HG03135 (cell line): ENCODE measurements at regions not wholly inside any gene's neighbourhood (a gene's known extent, or its start where the extent isn't known, plus 50 kb on each side); places are given as distances from the start of the nearest gene placed in this dataset.

Source experiments
- ATAC-seq: cut with Tn5 transposase; IDR thresholded peaks from one replicate; pipeline ENCODE4 v1.9.1; 2021; ENCODE audit warnings: mild to moderate bottlenecking, moderate library complexity; ENCODE audit not compliant: unreplicated experiment

DNA sequence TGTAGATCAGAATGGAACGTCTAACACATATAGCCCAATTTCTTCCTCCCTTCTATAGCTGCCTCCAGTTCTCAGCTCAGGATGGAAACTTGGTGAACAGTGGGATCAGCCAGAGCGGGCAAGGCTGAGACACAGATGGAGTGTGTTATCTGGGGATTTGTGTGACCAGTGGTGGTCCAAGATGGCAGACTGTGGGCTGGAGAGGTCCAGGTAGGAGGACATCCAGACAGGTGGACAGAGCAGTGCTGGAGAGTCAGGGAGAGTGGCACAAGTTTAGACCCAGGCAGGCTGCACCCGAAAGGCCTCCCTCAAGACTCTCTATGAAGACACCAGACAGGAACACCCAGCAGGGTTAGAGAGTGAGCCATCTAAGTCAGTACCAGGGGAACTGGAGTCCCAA is 116.1 kb upstream of the CPSF6 start:
- ATAC-seq, result no peak

DNA sequence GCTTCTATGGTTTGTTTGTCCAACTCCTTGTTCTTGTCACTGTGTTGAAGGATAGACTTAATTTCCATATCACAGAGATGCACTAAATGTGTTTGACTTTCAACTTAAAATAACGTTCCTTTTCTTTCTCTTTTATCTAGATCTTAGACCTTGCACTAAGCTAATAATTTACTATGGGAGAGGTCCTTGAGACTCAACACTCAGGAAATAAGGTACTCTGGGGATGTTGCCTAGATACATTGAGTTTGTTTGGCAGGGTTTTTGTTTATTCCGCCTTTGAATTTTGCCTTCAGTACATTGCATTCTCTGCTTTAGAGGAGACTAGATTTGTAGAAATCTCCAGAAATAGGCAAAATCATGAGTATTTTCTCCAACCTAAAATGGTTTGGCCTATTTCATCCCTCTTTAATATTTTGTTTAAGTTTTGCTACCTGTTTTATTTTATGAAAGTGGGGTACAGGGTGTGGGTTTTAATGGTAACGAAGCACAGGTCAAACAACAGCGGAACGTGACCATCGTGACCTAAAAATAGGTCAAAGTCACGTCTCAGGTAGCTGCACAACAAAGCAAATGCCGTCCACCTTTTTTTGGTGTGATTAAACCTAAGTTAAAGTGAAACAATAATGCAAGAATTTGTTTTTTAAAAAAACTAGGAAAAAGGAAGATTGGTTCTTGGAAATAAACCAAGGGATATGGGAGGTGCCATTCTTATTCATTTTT is 115.3 kb upstream of the CPSF6 start:
- ATAC-seq, result no peak

DNA sequence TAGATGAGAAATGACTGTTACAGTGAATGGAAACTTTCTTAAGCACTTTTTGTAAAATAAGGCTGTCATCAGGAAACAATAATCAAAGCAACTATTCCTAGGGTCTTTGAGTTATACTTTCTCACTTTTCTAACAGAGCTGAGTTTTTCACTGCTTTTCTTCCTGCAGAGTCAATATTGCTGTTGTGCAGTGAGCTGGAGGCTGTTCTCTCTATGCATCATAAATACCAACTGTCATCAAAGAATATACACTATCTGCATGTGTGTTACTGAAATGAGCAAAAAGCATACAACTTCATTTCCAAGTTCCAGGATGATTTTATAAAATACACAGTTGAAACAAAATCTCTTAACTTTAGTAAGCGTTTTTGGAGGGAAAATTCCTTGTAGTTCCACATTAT is 110.4 kb upstream of the CPSF6 start:
- no peak for ATAC-seq

DNA sequence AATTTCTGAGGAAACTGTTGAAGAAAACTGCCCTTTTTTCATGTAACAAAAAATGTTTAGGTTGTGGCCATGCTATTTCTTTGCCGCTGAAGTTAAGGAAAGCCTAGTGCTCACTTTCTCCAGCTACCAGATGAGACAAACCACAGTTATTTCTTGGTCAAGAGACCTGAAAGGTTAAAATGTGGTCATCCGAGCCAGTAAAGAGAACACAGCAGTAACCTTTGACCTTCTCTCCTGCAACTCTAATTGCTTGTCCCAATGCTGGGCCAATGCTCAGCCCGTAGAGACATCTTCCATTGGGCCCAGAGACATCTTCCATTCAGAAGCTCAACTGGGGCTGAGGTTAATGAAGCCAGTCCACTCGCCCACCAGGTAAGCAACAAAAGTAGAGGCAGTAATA is 109.8 kb upstream of the CPSF6 start:
- ATAC-seq, result no peak

DNA sequence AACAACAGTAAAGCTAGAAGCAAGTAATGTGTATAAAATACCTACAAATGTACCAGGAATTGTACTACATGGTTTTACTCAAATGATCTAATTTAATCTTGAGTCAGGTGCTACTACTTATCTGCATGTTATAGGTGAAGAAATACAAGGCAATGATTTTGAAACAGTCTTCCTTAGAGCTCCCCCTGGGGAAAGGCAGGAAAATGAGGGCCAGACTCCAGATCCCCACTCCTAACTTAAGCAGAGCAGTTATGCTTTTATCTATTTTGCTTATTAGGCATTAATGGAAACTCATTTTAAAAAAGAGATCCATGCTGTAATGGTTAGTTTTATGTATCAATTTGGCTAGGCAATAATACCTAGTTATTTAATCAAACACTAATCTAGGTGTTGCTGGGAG is 109.3 kb upstream of the CPSF6 start:
- no peak for ATAC-seq

DNA sequence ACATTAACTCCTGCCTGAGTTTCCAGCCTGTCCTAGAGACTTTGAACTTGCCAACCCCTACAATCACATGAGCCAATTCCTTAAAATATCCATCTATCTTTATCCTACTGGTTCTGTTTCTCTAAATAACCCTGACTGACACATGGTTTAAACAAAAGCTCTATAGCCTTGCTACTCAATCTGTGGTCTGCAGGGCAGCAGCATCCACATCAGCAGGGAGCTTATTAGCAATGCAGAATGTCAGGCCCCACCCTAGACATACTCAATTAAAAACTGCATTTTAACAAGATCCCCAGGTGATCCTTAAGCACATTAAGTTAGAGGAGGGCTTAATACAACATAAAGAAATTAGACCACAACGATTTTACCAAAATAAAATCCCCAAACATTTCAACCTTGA is 108.3 kb upstream of the CPSF6 start:
- no peak for ATAC-seq

DNA sequence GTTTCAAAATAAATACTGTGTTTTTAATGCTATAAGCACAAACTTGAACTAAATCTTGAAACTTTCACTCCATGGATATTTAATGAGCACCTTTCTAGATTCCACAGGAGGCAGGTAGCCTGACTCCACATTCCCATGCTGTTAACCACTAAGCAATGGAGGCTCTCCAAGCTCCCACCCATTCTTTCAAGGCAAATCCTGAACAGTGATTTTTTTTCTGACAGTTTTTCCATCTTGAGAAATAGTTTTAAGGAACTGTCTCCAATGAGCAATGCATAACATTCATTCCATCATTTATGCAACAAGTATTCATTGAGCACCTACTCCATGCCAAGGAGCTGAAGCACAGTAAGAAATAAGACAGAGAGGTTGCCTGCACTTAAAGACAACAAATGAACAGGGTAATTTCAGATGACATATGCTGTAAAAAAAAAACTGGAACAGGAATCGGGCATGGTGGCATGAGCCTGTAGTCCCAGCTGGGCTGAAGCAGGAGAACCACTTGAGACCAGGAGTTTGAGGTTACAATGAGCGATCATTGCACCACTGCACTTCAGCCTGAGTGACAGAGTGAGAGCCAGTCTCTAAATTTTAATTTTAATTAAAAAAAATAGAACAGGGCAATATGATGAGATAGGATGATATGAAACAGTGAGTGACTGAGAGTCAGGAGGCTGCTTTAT is 102.3 kb upstream of the CPSF6 start:
- ATAC-seq, result no peak

DNA sequence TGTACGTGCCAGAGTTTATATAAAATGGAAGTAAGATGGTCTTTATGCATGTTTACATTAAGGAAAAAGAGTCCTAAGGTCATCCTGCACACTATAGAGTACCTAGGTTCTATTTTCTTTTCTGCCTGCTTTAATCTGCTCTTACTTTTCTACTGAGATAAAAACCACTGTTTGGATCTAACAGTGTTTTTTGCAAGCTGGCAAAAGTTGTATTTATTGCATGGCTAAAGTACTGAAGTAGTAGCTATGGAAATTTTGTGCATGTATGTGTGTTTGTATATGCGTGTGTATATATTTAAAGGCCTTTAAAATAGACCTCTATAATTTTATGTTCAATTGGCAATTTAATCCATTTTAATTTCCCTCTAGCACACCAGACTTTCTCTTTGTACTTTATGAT is 98.3 kb upstream of the CPSF6 start:
- ATAC-seq, result no peak

DNA sequence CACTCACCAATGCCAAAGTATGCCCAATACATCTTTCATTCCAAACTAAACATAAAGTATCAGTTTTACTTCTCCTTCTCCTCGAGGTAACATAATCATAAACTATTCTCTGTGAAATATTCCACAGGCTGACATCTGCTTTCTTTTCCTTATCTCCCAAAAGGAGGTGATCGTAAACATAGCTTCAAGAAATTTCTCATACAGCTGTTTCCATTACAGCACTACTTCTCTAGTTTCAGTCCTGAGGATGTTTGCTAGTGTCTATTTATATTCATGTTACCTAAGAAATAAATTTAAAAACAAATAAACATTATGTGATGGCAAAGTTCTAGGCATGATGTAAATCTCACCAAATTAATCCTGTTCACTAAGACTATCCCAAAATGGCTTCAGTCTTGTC is 90.1 kb upstream of the CPSF6 start:
- ATAC-seq, result no peak

DNA sequence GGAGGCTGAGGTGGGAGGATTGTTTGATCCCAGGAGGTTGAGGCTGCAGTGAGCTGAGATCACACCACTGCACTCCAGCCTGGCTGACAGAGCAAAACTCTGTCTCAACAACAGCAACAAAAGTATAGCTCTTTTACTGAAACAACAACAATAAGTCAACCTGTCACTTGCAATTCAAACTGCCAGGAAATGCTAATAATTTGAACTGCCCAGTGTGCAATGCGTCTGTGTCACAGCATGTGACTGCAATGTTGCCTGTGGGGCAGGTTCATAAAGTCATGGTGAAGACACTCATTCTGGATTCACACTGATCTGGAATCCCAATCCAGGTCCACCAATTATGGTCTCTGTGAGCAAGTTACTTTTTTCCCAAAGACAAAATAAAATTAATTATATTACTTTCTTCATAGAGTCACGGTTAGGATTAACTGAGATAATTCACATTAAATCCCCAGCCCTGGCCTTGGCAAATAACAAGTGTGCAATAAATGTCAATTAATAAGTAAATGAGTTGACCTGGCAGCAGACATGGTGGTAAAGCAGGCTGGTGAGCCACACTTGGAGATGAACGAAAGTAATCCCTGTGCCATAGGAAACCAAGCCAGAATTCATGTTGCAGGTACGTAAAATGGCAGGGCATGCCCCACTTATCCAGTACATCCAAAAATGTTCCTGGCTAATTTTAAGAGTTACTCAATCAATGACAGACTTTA is 89.1 kb upstream of the CPSF6 start:
- no peak for ATAC-seq

DNA sequence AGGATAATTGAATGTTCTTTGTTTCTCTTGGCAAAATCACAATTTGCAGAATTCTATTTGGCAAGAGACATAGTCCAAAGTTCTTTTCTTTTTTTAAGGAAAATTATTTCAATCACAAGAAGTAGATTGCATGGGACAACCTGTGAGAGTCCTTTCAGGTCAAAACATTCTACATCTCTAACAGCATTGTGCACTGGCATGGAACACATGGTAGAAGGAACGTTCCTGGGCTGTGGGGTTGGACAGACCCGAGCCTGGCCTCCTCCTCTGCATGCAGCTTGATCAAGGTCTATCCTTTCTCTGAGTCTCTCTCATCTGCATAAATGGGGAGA is 88.6 kb upstream of the CPSF6 start:
- ATAC-seq, result no peak

DNA sequence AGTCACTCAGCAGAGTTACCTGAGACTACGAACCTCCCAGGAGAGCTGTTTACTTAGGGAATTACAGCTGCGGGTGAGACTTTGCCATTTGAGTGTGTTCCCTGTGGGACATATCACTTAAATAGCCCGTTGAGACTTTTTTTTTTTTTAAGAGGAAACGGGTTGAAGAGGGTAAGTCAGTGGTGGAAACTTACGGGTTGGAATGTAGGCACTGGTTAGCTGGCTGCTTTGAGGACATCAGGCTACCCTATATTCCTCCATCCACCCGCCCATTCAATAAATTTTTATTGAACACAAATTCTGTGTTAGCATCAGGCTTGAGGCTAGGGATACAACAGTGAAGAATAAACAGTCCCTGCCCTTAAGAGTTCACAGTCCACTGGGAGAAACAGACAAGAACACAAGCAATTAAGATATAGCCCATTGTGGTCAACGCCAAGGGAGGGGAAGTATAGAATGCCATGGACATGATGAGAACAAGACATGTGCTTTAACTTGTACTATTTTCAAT is 88.1 kb upstream of the CPSF6 start:
- no peak for ATAC-seq

DNA sequence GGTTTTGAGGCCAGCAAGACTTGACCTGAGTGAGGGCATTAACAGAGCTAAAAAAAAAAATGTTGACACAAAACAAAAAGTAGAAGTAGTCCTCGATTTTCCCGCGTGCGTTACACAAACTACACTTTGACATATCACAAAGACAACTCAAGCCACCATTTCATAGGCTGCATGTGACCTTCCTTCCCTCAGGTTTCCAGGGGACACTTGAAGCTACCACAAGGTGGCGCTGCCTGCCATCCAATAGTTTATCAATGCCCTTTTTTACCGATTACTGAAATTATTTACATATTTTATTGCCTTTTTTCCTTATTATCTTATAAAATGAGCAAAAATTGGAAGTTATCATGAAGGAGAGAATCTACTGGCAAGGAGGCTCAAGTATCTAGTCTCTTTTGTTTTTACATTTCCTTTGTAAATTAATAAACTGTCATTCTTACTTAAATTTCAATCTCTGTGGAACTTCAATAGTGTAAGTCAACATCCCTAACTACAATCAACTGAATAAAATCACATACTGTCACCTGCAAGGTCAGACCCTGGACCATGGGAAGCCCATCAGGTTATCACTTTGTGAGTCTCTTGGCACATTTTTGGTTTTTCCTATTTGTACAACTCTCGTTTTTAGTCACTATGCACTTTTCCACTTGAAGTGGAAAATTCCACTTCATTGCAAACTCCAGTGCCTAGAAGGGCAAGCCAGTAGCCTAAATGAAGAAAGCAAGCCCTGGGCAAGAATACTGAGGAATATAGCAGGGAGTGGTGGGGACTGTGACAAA is 84.6 kb upstream of the CPSF6 start:
- no peak for ATAC-seq

DNA sequence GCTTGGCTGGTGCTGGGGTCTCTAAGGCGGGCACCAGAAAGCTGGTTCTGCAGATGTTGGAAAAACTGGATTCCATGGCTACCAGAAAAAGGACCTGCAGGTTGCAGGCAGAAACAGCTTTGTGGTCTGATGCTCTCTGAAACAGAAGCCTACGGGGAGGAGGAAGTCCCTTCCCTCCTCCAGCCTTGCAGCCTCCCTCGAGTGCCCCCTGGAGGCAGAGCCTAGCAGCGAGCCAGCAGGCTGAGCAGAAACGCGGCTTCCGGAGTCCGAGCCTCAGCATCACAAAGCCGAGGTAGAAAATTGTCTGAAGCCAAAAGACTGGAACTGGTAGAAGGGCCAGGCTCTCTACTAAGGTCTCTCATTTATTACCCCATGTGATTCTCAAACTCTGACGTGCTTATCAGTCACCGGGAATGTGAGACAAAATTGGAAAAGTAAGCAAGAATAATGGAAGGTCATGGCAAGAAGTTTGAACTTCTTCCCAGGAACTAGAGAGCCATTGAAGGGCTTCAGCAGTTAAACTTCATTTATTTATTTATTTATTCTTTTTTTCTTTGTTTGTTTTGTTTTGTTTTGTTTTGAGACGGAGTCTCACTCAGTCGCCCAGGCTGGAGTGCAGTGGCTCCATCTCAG is 82.2 kb upstream of the CPSF6 start:
- peak; percentile 97 for ATAC-seq

DNA sequence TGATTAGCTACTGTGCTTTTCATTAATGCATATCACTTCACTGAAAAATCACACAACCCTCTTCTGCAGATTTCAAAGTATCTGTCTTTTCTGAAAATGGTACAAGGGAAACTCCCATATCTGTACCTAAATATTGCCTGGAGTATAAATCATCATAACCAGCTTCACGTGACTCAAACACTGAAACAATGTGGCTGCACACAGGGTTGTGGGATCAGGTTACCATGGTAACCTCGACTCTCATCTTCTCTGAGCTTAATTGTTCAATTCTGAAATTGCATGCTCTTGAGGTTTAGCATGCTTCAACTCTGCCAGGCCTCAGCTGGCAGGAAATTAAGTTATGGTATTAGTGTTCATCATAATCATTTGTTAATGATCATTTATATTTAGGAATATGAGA is 77.5 kb upstream of the CPSF6 start:
- peak; percentile 54 for ATAC-seq

DNA sequence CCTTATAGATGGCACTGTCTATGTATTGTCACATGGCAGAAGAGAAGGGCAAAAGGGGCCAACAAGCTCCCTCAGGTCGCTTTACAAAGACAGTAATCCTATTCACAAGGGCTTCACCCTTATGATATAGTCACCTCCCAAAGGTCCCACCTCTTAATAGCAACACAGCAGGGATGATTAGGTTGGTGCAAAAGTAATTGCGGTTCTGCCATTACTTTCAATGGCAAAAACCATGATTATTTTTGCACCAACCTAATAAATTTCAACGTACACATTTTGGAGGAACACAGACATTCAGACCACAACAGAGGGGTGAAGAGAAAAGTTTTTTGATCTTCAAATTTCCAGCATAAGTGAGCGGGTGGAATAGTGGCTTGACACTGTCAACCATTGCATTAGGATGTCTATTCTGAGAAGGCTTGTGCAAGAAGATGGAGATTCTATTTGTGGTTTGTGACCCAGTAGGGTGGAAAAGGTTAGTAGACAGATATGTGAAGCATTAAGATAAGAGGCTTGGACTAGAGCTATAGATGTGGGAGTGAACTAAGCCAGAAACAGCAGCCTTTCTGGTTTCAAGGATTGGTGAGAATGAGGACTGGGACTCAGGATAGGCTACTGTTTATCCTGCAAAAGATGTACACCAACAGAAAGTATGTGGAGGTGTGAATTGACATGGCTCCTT is 75.5 kb upstream of the CPSF6 start:
- ATAC-seq, result no peak

DNA sequence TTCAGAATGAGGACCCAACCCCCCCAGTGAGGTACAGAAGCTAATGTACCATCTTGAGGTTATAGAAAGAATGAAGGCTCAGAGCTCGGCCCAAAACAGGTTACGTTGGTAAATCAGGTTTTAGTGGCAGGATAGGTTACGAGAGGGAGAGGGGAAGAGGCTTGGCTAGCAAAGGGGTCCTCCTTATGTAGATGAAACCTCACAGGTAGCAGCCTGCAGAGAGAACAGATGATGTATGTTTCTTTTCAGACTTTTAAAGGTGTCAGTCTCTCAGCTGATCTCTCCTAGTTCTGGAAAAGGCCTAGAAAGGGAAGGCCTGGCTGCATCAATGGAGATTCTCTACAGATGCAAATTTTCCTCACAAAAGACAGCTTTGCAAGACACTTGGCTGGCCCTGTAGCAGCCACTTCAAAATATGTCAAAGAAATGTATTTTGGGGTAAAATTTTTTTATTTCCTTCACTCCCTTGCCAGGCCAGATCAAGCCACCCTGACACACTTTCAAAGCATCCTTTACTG is 71.7 kb upstream of the CPSF6 start:
- no peak for ATAC-seq

DNA sequence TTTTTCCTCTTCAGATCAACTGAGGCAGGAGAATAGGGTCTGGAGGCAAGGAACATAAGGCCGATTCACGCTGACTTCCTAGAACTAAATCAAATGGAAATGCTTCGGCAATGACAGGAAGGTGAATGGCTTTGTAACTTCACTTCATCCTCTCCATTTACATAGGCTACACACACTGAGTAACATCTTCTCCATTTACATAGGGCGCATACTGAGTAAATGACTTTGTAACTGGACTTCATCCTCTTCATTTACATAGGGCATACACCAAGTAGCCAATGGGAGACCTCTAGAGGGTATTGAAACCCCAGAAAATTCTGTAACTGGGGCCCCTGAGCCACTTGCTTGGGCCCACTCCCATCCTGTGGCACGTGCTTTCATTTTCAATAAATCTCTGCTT is 71.0 kb upstream of the CPSF6 start:
- no peak for ATAC-seq

DNA sequence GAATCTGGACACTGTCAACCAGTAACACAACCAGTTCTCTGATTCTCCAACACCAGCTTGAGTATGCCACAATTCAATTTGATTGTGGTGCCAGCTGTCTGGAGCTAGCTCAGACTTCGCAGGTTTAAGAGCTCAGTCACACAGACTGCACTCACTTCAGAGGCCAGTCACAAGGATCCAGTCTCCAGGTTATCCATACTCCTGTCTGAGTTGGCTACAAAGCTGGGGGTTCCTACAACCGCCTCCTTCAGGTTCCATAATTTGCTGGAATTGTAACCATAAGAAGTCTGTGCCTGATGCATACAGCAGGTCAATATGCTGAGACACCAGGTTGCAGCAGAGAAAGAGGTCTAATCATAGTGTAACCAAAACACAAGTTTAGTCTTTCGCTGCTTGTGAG is 70.5 kb upstream of the CPSF6 start:
- no peak for ATAC-seq

DNA sequence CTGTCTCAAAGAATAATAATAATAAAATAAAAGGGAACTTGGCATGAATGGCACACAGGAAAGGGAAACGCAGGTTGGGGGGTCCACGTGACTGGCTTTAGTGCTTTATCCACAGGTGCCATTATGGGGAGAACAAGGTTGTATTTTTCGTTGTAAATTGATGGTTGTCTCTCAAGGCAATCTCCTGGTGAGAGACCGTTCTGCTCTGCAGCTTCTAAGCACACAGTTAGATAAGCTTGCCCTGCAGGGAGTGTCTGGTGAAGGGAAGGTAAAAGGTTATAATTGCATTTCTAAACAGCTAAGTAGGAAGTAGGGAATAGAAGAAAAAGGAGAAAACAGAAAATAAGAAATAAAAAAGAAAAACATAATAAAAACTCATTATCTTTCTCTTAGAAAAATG is 69.1 kb upstream of the CPSF6 start:
- ATAC-seq, result no peak
